Calu3 (cell line): ENCODE measurements at regions not wholly inside any gene's neighbourhood (a gene's known extent, or its start where the extent isn't known, plus 50 kb on each side); places are given as distances from the start of the nearest gene placed in this dataset.

Source experiments
- BruUV-seq: library from RNA; stranded (reverse); fragments of 400-500 nt; replicated peaks from 2 replicates; lab custom pipeline; 2021; lab: Mats Ljungman, UMichigan
- CTCF ChIA-PET: fragments of 300-600 bp; sonication (Branson Sonifier 250); formaldehyde crosslinking; loops from one replicate; lab custom pipeline; 2022; ENCODE audit warnings: antibody characterized with exemption; lab: Charles Lee
- DNase-seq: peaks from one replicate; pipeline ENCODE4 v3.0.0; 2022
- H3K27ac Mint-ChIP-seq: one replicate; pipeline ENCODE4 v1.8.0; 2022; ENCODE audit warnings: mixed read lengths; ENCODE audit not compliant: unreplicated experiment
- H3K27me3 Mint-ChIP-seq: one replicate; pipeline ENCODE4 v1.8.0; 2022; ENCODE audit warnings: mixed read lengths; ENCODE audit not compliant: unreplicated experiment
- H3K36me3 Mint-ChIP-seq: one replicate; pipeline ENCODE4 v1.8.0; 2022; ENCODE audit warnings: mild to moderate bottlenecking, moderate library complexity, mixed read lengths; ENCODE audit not compliant: insufficient read depth, unreplicated experiment
- H3K4me1 Mint-ChIP-seq: one replicate; pipeline ENCODE4 v1.8.0; 2022; ENCODE audit warnings: mild to moderate bottlenecking, low read depth, mixed read lengths; ENCODE audit not compliant: unreplicated experiment
- H3K4me3 Mint-ChIP-seq: one replicate; pipeline ENCODE4 v1.8.0; 2022; ENCODE audit warnings: mild to moderate bottlenecking, low read depth, moderate library complexity, mixed read lengths; ENCODE audit not compliant: unreplicated experiment
- H3K9me3 Mint-ChIP-seq: one replicate; pipeline ENCODE4 v1.8.0; 2022; ENCODE audit warnings: low read depth, mixed read lengths; ENCODE audit not compliant: unreplicated experiment
- CTCF ChIP-seq: fragments of 200-600 bp; IDR thresholded peaks from one replicate; pipeline ENCODE4 v1.8.0; 2022; ENCODE audit warnings: antibody characterized with exemption; ENCODE audit not compliant: unreplicated experiment
- intact Hi-C: fragments of 100-400 bp; cut with micrococcal nuclease; formaldehyde crosslinking; loops from one replicate; pipeline ENCODE4 v1.10.0; 2022; ENCODE audit not compliant: unreplicated experiment

- no peak for TF ChIP-seq CTCF
- no peak for DNase-seq
- Mint-ChIP-seq H3K4me3 (no peak overlapping the region), H3K27me3 (no peaks in the 10 kb centered on the region), H3K36me3 (no peaks in the 10 kb centered on the region), H3K4me1 (no peaks in the 10 kb centered on the region), H3K27ac (no peak overlapping the region), H3K9me3 (peaks cover 8% of the 10 kb centered on the region)
- no TSS peak for BruUV-seq
- intact Hi-C loops: no loop called here
- CTCF ChIA-PET: no interaction called here
Measured at GRCh38 chr2:139916822-139917221, 1136.6 kb upstream of the NXPH2 start.

GRCh38 chr2:139911160-139911559 is 1131.0 kb upstream of the NXPH2 start:
- DNase-seq: no peak
- intact Hi-C loops: no loop called here
- no peaks in the 10 kb centered on the region for H3K4me1 Mint-ChIP-seq
- no peaks in the 10 kb centered on the region for H3K27me3 Mint-ChIP-seq
- BruUV-seq: no TSS peak
- no peak overlapping the region for H3K27ac Mint-ChIP-seq
- H3K36me3 Mint-ChIP-seq: no peaks in the 10 kb centered on the region
- CTCF ChIA-PET: no interaction called here
- H3K4me3 Mint-ChIP-seq: no peak overlapping the region
- peaks cover 6% of the 10 kb centered on the region for H3K9me3 Mint-ChIP-seq
- TF ChIP-seq CTCF: no peak

- Mint-ChIP-seq H3K27me3 (no peaks in the 10 kb centered on the region), H3K36me3 (no peaks in the 10 kb centered on the region), H3K4me3 (no peak overlapping the region), H3K9me3 (peaks cover 6% of the 10 kb centered on the region), H3K27ac (no peak overlapping the region), H3K4me1 (no peaks in the 10 kb centered on the region)
- intact Hi-C loops: no loop called here
- CTCF ChIA-PET: no interaction called here
- no TSS peak for BruUV-seq
- no peak for TF ChIP-seq CTCF
- no peak for DNase-seq
Measured at GRCh38 chr2:139909136-139909535, 1128.9 kb upstream of the NXPH2 start.

- CTCF ChIA-PET: no interaction called here
- no peak for TF ChIP-seq CTCF
- Mint-ChIP-seq H3K4me3 (no peak overlapping the region), H3K27ac (no peak overlapping the region), H3K27me3 (no peaks in the 10 kb centered on the region), H3K9me3 (peaks cover 3% of the 10 kb centered on the region), H3K4me1 (no peaks in the 10 kb centered on the region), H3K36me3 (no peaks in the 10 kb centered on the region)
- DNase-seq: no peak
- intact Hi-C loops: no loop called here
- BruUV-seq: no TSS peak
Measured at GRCh38 chr2:139905624-139906023, 1125.4 kb upstream of the NXPH2 start.
